ENCODE measurements at regions not wholly inside any gene's neighbourhood (a gene's known extent, or its start where the extent isn't known, plus 50 kb on each side); places are given as distances from the start of the nearest gene placed in this dataset.

- no peaks in the 10 kb centered on the region for H3K36me3 ChIP-seq (ENCODE audit: insufficient read depth, insufficient read length, low read length)
- no peak for DNase-seq (ENCODE audit: low read depth, low spot score)
- no peak overlapping the region for H3K4me3 ChIP-seq (ENCODE audit: insufficient read length, low read depth)
- no peak overlapping the region for H3K9ac ChIP-seq (ENCODE audit: insufficient read length, low read depth)
- H3K4me1 ChIP-seq (ENCODE audit: insufficient read depth, insufficient read length) = no peaks in the 10 kb centered on the region
- H3K9me3 ChIP-seq (ENCODE audit: insufficient read depth, low read length) = no peaks in the 10 kb centered on the region
- no peaks in the 10 kb centered on the region for H3K27me3 ChIP-seq (ENCODE audit: insufficient read depth, insufficient read length)
- TF ChIP-seq SUZ12 (IDR thresholded peaks at IDR 0.05; ENCODE audit: extremely low read depth, insufficient read depth, insufficient read length) = no peak
- no peak for TF ChIP-seq YY1 (IDR thresholded peaks at IDR 0.05; ENCODE audit: insufficient read depth, insufficient read length)
- no peak for TF ChIP-seq ZNF274 (IDR thresholded peaks at IDR 0.05; ENCODE audit: low read depth, low read length)
Measured at GRCh38 chr4:12827966-12828365, 656.2 kb downstream of the RAB28 start.

GRCh38 chr4:12791536-12791935 lies 692.6 kb downstream of the RAB28 start:
- no peaks in the 10 kb centered on the region for H3K9me3 ChIP-seq (ENCODE audit: insufficient read depth, low read length)
- H3K4me1 ChIP-seq (ENCODE audit: insufficient read depth, insufficient read length) = no peaks in the 10 kb centered on the region
- TF ChIP-seq SUZ12 (IDR thresholded peaks at IDR 0.05; ENCODE audit: extremely low read depth, insufficient read depth, insufficient read length) = no peak
- no peak for TF ChIP-seq ZNF274 (IDR thresholded peaks at IDR 0.05; ENCODE audit: low read depth, low read length)
- no peak for TF ChIP-seq YY1 (IDR thresholded peaks at IDR 0.05; ENCODE audit: insufficient read depth, insufficient read length)
- H3K36me3 ChIP-seq (ENCODE audit: insufficient read depth, insufficient read length, low read length) = no peaks in the 10 kb centered on the region
- no peak overlapping the region for H3K9ac ChIP-seq (ENCODE audit: insufficient read length, low read depth)
- H3K27me3 ChIP-seq (ENCODE audit: insufficient read depth, insufficient read length) = no peaks in the 10 kb centered on the region
- no peak for DNase-seq (ENCODE audit: low read depth, low spot score)
- no peak overlapping the region for H3K4me3 ChIP-seq (ENCODE audit: insufficient read length, low read depth)

GRCh38 chr4:12787261-12787660 lies 696.9 kb downstream of the RAB28 start:
- H3K36me3 ChIP-seq (ENCODE audit: insufficient read depth, insufficient read length, low read length) = no peaks in the 10 kb centered on the region
- no peak for DNase-seq (ENCODE audit: low read depth, low spot score)
- no peaks in the 10 kb centered on the region for H3K4me1 ChIP-seq (ENCODE audit: insufficient read depth, insufficient read length)
- no peaks in the 10 kb centered on the region for H3K27me3 ChIP-seq (ENCODE audit: insufficient read depth, insufficient read length)
- H3K9me3 ChIP-seq (ENCODE audit: insufficient read depth, low read length) = no peaks in the 10 kb centered on the region
- no peak overlapping the region for H3K4me3 ChIP-seq (ENCODE audit: insufficient read length, low read depth)
- no peak overlapping the region for H3K9ac ChIP-seq (ENCODE audit: insufficient read length, low read depth)
- TF ChIP-seq ZNF274 (IDR thresholded peaks at IDR 0.05; ENCODE audit: low read depth, low read length) = no peak
- no peak for TF ChIP-seq YY1 (IDR thresholded peaks at IDR 0.05; ENCODE audit: insufficient read depth, insufficient read length)
- TF ChIP-seq SUZ12 (IDR thresholded peaks at IDR 0.05; ENCODE audit: extremely low read depth, insufficient read depth, insufficient read length) = no peak

GRCh38 chr4:12778706-12779105 lies 705.4 kb downstream of the RAB28 start:
- Histone ChIP-seq H3K9ac (ENCODE audit: insufficient read length, low read depth) (no peak overlapping the region), H3K4me1 (ENCODE audit: insufficient read depth, insufficient read length) (no peaks in the 10 kb centered on the region), H3K36me3 (ENCODE audit: insufficient read depth, insufficient read length, low read length) (no peaks in the 10 kb centered on the region), H3K27me3 (ENCODE audit: insufficient read depth, insufficient read length) (no peaks in the 10 kb centered on the region), H3K4me3 (ENCODE audit: insufficient read length, low read depth) (no peak overlapping the region), H3K9me3 (ENCODE audit: insufficient read depth, low read length) (no peaks in the 10 kb centered on the region)
- DNase-seq (ENCODE audit: low read depth, low spot score) = no peak
- TF ChIP-seq YY1 (IDR thresholded peaks at IDR 0.05; ENCODE audit: insufficient read depth, insufficient read length) = no peak

GRCh38 chr4:12778191-12778590 lies 705.9 kb downstream of the RAB28 start:
- Histone ChIP-seq H3K9ac (ENCODE audit: insufficient read length, low read depth) (no peak overlapping the region), H3K4me3 (ENCODE audit: insufficient read length, low read depth) (no peak overlapping the region), H3K9me3 (ENCODE audit: insufficient read depth, low read length) (no peaks in the 10 kb centered on the region), H3K27me3 (ENCODE audit: insufficient read depth, insufficient read length) (no peaks in the 10 kb centered on the region), H3K36me3 (ENCODE audit: insufficient read depth, insufficient read length, low read length) (no peaks in the 10 kb centered on the region), H3K4me1 (ENCODE audit: insufficient read depth, insufficient read length) (no peaks in the 10 kb centered on the region)
- no peak for DNase-seq (ENCODE audit: low read depth, low spot score)
- TF ChIP-seq YY1 (IDR thresholded peaks at IDR 0.05; ENCODE audit: insufficient read depth, insufficient read length) = no peak
- no peak for TF ChIP-seq ZNF274 (IDR thresholded peaks at IDR 0.05; ENCODE audit: low read depth, low read length)
- TF ChIP-seq SUZ12 (IDR thresholded peaks at IDR 0.05; ENCODE audit: extremely low read depth, insufficient read depth, insufficient read length) = no peak

- no peaks in the 10 kb centered on the region for H3K36me3 ChIP-seq (ENCODE audit: insufficient read depth, insufficient read length, low read length)
- H3K27me3 ChIP-seq (ENCODE audit: insufficient read depth, insufficient read length) = no peaks in the 10 kb centered on the region
- H3K4me1 ChIP-seq (ENCODE audit: insufficient read depth, insufficient read length) = no peaks in the 10 kb centered on the region
- H3K9me3 ChIP-seq (ENCODE audit: insufficient read depth, low read length) = no peaks in the 10 kb centered on the region
- no peak overlapping the region for H3K4me3 ChIP-seq (ENCODE audit: insufficient read length, low read depth)
- TF ChIP-seq SUZ12 (IDR thresholded peaks at IDR 0.05; ENCODE audit: extremely low read depth, insufficient read depth, insufficient read length) (no peak), YY1 (IDR thresholded peaks at IDR 0.05; ENCODE audit: insufficient read depth, insufficient read length) (no peak), ZNF274 (IDR thresholded peaks at IDR 0.05; ENCODE audit: low read depth, low read length) (no peak)
- no peak overlapping the region for H3K9ac ChIP-seq (ENCODE audit: insufficient read length, low read depth)
- no peak for DNase-seq (ENCODE audit: low read depth, low spot score)
Measured at GRCh38 chr4:12770351-12770750, 713.8 kb downstream of the RAB28 start.

GRCh38 chr4:12761694-12762093 lies 722.4 kb downstream of the RAB28 start:
- TF ChIP-seq SUZ12 (IDR thresholded peaks at IDR 0.05; ENCODE audit: extremely low read depth, insufficient read depth, insufficient read length) (no peak), ZNF274 (IDR thresholded peaks at IDR 0.05; ENCODE audit: low read depth, low read length) (no peak), YY1 (IDR thresholded peaks at IDR 0.05; ENCODE audit: insufficient read depth, insufficient read length) (no peak)
- Histone ChIP-seq H3K36me3 (ENCODE audit: insufficient read depth, insufficient read length, low read length) (no peaks in the 10 kb centered on the region), H3K9me3 (ENCODE audit: insufficient read depth, low read length) (no peaks in the 10 kb centered on the region), H3K9ac (ENCODE audit: insufficient read length, low read depth) (no peak overlapping the region), H3K4me1 (ENCODE audit: insufficient read depth, insufficient read length) (no peaks in the 10 kb centered on the region), H3K4me3 (ENCODE audit: insufficient read length, low read depth) (no peak overlapping the region), H3K27me3 (ENCODE audit: insufficient read depth, insufficient read length) (no peaks in the 10 kb centered on the region)
- DNase-seq (ENCODE audit: low read depth, low spot score) = no peak

- TF ChIP-seq SUZ12 (IDR thresholded peaks at IDR 0.05; ENCODE audit: extremely low read depth, insufficient read depth, insufficient read length) = no peak
- TF ChIP-seq ZNF274 (IDR thresholded peaks at IDR 0.05; ENCODE audit: low read depth, low read length) = no peak
- TF ChIP-seq YY1 (IDR thresholded peaks at IDR 0.05; ENCODE audit: insufficient read depth, insufficient read length) = no peak
- no peak for DNase-seq (ENCODE audit: low read depth, low spot score)
- H3K4me1 ChIP-seq (ENCODE audit: insufficient read depth, insufficient read length) = no peaks in the 10 kb centered on the region
- H3K36me3 ChIP-seq (ENCODE audit: insufficient read depth, insufficient read length, low read length) = no peaks in the 10 kb centered on the region
- no peak overlapping the region for H3K4me3 ChIP-seq (ENCODE audit: insufficient read length, low read depth)
- H3K9me3 ChIP-seq (ENCODE audit: insufficient read depth, low read length) = no peaks in the 10 kb centered on the region; the same call in 1 of the 2 replicates
- H3K9ac ChIP-seq (ENCODE audit: insufficient read length, low read depth) = no peak overlapping the region
- no peaks in the 10 kb centered on the region for H3K27me3 ChIP-seq (ENCODE audit: insufficient read depth, insufficient read length)
Measured at GRCh38 chr4:12747154-12747553, 737.0 kb downstream of the RAB28 start.

Data from NT2/D1 (cell line).